Nucleus accumbens (tissue), 56 donors: ENCODE measurements at regions not wholly inside any gene's neighbourhood (a gene's known extent, or its start where the extent isn't known, plus 50 kb on each side); places are given as distances from the start of the nearest gene placed in this dataset.
"Not testable (repeated sequence)": the region's sequence is repeated elsewhere in the genome, so short reads cannot be mapped to it uniquely, and the experiment has no call there.

Experiments
- DNase-seq, 56 donors: peaks; one replicate each; lab custom pipeline; 2025; lab: John Stamatoyannopoulos, UW

DNA sequence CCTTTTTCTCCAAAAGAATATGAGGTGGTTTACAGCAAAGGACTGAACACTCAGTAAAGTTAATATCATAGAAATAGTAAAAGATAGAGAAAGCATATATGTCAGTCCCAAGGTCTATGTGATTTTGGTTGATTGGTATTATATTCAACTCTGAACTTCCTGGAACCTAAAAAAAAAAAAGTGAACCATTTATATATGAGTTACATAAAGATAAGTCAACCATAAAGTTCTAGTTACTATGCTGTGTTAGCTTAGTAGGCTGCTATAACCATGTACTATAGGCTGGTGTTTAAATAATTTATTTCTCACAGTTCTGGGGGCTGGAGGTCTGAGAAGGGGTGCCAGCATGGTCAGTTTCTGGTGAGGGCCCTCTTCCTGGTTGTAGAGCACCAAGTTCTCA lies 475.6 kb downstream of the KLF12 start:
- DNase-seq, result no peak

DNA sequence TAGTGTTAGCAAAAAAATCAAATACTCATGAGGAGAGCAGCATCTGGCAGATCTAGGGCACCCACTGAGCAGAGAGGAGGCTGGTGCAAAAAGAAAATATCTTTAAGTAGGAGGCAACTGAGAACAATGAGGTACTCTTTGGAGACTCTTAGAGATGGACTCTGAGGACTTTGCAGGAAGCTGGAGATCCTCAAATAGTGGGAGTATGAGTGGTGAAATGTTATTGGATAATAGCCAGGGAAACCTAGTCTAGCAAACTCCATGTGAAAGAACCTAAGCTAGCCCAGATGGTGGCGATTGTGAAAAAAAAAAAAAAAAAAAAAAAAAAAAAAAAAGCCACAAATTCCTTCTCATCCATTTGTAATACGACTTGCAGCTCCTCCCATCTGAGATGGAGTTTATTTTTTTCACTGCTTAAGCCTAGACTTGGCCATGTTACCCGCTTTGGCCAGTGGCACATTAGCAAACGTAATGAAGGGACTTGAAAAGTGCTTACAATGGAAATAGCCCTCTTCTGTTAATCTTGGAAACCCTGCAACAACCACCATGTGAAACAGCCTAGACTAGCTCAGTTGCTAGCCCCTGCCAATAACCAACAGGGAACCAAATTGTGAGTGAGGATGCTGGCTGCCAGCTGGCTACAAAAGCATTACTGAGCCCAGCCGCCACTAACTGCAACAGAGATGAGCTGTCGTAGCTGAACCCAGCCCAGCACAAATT lies 476.2 kb downstream of the KLF12 start:
- DNase-seq, result peak in 32 of 56 donors; percentile 1 to 73 (median 16)

DNA sequence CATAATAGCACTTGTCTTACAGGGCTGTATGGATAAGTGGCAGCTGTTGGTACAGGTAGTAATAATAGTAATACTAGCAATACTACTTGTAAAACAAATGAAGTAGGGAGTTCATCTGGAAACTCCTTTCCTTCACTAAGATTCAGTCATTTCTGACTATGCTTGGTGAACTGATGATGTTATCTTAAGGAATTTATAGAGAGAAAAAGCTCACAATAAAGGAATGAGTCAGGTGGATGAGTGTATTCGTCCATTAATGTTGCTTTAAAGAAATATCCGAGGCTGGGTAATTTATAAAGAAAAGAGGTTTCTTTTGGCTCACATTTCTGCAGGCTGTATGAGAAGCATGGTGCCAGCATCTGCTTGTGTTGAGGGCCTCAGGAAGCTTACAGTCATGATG lies 477.3 kb downstream of the KLF12 start:
- DNase-seq, result no peak

DNA sequence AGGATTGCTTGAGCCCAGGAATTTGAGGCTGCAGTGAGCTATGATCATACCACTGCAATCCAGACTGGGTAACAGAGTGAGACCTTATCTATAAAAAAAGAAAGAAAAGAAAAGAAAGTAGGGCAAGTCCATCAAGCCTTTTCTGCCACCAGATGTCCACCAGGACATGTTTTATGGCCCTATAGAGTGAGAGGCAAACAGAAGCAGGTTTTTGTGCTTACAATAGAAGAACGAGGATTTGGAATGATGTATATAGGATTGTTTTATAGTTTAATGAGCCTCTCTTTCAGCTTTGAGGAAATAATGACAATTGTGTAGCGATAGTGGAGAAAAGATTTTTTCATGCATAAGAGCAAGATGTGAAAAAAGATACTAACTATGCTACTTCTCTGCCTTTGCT lies 480.5 kb downstream of the KLF12 start:
- no peak for DNase-seq

DNA sequence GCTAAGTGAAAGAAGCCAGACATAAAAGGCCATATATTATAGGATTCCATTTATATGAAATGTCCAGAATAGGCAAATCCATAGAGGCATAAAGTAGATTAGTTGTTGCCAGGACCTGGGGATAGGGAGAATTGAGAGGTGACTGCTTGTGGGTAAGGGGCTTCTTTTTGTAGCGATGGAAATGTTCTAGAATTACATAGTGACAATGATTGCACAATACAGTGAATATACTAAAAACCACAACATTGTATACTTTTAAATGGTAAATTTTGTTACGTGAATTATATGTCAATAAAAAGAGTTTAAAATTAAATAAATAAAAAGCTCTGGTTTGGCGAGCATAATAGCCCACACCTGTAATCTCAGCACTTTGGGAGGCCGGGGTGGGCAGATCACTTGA lies 486.8 kb downstream of the KLF12 start:
- no peak for DNase-seq

DNA sequence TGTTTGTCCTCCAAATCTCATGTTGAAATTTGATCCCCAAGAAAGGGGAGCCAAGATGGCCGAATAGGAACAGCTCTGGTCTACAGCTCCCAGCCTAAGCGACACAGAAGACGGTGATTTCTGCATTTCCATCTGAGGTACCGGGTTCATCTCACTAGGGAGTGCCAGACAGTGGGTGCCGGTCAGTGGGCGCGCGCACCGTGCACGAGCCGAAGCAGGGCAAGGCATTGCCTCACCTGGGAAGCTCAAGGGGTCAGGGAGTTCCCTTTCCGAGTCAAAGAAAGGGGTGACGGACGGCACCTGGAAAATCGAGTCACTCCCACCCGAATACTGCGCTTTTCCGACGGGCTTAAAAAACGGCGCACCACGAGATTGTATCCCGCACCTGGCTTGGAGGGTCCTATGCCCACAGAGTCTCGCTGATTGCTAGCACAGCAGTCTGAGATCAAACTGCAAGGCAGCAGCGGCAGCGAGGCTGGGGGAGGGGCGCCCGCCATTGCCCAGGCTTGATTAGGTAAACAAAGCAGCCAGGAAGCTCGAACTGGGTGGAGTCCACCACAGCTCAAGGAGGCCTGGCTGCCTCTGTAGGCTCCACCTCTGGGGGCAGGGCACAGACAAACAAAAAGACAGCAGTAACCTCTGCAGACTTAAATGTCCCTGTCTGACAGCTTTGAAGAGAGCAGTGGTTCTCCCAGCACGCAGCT lies 493.6 kb downstream of the KLF12 start:
- DNase-seq, result not testable (repeated sequence)

DNA sequence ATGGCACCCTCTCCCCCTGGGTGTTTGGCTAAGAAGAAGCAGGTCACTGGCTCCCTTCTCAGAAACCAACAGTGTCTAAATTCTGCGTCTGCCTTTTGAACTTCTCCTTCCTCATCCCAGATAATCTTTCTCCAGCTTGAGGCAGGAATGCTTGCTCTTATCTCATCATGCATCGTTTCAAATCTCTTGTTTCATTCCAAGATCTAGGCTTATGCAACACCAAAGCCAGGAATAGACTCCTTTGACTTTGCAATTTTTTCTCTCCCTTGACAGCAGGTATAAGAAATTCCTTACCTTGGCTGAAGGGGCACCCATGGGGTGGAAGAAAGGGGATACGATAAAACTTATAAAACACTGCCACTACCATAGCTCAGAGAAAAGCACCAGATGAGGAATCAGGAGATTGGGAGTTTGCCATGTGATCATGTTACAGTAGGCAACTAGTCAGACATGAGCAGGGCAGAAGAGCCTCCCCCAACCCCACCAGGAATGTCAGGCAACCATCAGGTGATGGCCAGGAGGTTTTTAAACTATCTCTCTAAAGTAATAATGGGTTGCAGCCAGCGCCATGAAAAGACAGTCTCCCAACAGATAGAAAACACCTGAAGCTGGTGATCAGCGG lies 498.9 kb downstream of the KLF12 start:
- DNase-seq, result no peak

DNA sequence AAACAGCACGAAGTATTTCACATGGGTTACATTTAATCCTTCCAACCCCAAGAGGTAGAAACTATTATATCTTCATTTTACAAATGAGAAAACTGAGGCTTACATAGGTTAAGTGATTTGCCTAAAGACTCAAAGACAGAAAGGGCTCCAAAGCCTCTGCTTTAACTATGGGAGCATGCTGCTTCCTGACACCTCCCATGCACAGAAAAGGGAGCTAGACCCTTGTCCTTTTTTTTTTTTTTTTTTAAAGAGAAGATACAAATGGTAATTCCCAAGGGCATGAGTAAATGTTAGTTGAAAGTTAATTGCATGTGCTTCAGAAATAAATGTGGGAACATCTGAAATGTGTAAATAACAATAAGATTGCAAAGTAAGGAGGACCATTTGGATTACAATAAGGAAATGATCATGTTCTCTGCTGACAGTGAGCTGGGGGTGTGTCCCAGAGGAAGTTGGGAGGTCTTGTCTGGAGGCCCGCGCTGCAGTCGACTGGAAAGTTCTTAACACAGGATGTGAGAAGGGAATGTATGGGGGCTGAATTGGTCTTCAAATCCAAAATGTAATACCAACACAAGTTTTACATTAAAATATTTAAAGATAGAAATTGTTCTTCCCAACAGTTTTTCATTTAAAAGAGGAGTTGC lies 500.3 kb downstream of the KLF12 start:
- no peak for DNase-seq

DNA sequence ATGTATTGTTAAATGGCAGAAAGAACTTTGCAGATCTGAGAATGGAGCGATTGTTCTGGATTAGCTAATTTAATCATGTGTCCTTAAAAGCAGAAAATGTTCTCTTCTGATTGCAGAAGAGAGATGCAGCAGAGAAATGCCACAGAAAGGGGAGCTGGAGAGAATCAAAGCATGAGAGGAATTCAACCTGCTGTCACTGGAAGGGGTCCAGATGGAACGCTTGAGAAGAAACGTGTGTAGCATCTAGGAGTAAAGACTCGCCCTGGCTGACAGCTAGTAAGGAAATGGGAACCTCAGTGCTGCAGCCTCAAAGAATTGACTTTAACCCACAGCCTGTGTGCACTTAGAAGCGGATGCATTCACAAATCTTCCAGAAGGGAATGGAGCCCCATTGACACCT lies 502.8 kb downstream of the KLF12 start:
- no peak for DNase-seq

DNA sequence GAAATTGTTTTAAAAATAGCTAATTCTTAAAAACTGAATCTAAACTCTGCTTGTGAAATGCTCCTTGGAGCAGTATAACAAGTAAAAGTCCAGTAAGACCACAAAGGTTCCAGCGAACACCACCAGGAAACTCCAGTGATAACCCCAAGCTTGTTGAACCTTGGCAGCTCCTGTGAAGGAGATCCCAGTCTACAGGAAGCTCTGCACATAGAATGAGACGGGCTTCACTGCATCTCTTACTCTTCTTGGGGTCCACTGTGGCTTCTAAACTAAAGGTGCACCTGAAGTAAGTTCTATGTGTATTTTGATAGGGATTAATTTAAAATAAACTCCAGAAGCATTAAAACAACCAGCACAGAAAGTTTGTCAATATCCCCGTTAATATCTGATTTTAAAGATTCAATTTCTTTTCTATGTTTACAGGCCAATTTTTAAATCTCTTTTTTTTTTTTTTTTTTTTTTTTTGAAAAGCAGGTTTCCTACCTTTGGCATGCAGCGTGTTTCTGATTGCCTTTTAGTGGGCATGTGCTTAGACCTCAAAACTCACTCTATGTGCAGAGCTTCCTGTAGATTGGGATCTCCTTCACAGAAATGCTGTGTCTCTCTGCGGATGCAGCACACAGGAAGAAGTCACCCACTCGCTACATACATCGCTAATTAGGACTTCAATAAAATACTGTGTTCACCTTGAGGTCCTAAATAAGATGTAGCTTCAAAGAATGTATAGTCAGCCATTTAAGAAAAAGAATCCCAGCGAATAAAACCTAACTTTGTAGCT lies 508.5 kb downstream of the KLF12 start:
- no peak for DNase-seq

DNA sequence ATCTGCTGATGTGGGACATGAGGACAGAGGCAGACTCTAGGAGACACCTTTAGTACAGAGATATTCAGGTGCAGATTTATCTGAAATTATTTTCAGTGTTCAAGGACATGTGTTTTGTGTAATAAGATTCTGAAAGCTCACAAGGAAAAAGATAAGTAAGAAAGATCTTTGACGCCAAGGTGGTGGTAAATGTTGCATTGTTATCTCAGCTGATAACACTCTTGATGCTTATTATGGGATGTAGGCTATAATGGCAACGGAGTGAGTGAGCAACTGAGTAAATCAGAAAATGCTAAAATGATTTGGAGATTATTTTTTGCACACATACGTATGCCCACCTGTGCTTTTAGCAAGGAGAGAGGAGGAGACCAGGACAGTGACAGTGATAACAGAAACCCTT lies 510.9 kb downstream of the KLF12 start:
- no peak for DNase-seq

DNA sequence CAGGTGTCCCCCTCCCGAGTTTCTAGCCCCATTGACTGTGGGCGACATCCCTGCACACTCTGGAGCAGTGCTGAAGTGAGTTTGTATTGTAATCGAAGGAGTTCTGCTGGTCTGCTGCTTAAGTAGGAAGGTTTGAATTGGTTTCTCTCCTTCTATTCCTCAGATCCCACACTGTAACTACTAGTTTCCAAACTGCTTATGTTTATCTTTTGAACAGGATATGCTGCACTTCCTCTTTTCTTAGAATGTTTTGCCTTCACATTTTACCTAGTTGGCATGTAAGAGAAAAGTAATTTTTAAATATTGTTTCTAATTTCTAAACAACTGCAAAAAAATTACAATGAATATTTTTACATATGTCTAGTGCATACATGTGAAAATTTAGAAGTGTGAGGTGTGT lies 511.8 kb downstream of the KLF12 start:
- DNase-seq, result no peak

DNA sequence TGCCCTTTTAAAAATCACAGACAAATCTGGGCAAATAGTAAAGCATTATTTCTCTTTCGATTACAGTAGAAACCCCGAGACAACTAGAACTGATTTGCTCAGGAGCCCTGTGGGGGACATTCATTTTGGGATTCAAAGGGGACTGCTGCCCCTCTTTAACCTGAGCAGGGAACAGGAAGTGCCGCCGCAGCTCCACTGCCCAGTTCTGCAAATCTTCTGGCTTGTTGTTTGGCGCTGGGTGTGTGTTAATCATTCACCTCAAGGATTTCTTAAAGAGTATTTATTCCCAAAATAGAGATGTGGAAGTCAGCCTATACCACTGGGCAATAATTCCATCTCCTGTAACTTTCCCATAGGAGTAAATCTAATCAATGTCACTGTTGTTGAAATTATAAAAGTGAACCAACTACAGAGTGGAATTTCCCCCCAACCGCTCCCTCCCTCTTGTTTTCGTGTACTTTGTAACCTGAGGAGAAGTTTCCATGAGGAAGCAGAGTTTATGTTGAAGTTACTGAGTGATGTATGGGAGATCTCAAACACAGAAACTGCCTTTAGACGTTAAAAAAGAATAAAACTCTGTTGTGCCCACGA lies 515.8 kb downstream of the KLF12 start:
- DNase-seq, result no peak

DNA sequence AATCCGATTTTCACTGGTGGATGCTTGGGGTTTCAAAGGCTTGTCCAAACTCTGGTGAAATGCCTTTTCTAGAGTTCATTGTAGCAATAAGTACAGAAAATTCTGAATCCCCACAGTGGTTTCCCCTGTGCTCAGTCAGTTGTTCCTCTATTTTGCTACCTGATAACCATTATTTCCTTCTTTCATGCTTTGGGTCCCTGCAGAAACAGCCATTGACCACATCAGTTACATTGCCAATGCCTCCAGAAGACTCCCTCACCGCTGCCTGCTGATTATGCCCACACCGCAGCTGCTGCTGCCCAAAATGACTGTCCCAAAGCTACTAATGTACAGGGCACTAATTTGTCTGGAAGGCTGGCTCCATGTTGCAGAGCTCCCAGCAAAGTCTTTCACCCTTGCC lies 517.3 kb downstream of the KLF12 start:
- no peak for DNase-seq

DNA sequence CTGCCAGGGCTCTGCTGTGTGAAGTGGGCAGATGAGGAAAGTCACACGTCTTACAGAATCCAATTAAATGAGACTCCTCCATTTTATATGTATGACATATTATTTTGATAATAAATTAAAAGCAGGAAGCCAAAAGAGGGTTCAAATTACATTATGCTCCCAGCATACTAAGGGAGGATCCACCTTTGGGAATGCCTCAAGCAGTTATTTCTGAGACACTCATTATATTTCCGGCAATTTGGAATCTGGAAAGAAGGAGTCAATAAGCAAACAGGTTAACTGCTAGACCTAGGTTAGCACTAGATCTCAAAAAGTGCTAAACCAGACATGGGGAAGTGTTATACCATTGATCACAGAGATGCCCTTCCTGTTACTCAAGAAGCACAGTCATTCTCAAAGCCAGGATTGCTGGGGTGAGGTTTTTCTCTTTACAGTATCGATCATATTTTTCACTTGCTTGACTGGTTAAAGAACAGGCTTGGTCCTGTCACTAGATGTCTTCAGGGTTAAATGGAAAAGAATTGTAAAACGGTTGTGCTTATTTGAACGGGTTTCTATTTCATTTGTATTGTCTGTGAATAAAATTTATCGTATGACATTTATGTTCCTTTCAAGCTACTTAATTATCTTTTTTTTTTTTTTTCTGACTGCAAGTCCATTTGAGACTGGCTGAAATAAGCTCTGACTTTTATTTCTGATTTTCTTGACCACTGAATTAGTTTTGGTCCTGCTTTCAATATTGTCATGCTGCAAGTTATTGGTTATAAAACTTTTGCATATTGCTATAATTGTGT lies 523.2 kb downstream of the KLF12 start:
- DNase-seq, result no peak

DNA sequence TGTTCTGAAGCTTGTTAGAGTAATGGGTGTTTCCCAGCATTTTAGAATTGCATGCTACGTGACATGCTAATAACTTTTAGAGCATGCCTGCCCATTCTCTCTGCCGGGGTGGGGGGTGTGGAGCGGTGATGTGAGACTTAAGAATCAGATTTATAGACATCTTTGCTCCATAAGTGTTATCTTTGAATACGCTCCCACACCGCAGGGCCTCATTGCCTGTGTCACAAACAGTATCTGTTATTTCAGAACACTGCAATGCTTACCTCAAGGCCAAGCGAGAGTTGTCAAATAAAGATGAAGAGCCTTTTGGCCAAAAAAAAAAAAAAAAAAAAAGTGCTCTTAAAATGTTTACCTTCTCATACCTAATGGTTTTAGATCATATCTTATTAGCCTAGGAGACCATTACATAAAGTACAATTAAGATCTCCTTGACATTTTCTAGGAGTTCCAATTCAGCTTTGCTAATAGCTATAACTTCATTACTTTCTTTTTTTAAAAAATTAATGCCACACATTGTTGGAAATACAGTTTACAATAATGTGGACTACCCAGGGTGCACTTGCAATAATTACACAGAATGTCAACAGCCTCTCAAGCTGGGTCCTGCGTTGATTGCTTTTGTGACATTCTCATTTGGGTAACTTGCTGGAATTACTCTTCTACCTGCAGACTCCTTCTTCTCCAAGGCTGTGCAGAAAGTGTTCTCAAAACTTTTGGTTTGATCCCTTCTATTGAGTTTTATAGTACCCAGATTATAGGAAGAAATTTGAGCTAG lies 525.3 kb downstream of the KLF12 start:
- DNase-seq, result no peak

DNA sequence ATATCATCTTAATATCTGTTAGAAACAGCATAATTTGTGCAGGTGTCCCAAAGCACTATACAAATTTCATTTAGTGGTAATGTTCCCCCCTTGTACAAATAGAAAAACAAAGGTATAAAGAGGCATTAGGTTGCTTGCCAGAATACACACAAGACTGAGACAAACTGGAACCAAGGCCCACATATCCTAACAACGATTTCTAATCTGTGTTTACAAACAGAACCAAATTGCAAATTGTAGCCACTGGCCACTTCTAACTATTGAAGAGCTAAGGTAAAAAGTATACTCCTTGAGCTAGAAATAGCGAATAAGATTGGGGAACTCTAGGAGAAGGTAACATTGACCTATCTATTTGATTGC lies 526.1 kb downstream of the KLF12 start:
- no peak for DNase-seq

DNA sequence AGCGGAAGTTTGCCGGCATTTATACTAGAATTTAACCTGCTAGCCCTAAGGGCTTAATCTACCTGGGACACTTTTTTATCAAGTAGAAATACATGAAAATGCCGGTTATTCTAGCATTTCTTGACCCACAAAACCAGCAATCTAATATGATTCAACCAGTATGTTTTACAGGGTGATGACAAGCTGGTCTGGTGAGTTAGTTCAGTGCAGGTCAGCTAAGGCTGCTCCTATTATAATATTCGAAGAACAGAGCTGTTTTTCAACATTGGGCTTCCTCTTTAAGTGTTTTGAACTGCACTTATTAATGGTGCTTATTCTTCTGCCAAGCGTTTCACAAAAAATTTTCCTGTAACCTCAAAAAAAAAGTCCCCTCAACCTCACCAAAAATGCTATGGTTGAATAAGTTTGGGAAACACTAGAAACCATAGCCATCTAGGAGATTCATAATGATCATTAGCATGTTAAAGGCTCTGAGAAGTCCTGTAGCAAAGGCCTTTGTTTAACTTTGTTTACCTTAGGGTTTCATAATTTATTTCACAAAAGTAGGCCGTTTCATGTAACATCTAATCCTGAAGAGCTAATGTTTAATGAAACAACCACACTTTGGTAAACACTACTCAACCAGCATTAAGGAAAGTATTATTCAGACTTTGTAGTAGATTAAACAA lies 526.6 kb downstream of the KLF12 start:
- DNase-seq, result no peak
